ENCODE measurements at regions not wholly inside any gene's neighbourhood (a gene's known extent, or its start where the extent isn't known, plus 50 kb on each side); places are given as distances from the start of the nearest gene placed in this dataset.

DNA sequence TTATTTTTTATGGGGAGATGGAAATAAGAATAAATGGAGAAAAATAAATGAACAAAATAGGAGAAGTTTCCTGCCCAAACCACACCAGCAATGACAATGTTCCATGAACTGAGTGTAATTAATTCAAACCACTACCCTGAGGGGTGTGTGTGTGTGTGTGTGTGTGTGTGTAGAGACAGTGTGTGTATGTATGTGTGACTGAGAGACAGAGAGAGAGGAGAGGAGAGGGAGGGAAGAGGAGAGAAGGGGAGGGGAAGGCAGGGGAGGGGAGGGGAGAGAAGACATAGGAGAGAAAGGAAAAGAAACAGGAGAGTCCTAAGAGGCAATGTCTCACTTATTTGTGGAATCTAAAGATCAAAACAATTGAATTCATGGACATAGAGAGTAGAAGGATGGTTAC is 65.0 kb upstream of the POU2AF1 start:
- H3K4me3 ChIP-seq (ENCODE audit: low read depth, low read length): no peak overlapping the region
- TF ChIP-seq, protein P1, sequence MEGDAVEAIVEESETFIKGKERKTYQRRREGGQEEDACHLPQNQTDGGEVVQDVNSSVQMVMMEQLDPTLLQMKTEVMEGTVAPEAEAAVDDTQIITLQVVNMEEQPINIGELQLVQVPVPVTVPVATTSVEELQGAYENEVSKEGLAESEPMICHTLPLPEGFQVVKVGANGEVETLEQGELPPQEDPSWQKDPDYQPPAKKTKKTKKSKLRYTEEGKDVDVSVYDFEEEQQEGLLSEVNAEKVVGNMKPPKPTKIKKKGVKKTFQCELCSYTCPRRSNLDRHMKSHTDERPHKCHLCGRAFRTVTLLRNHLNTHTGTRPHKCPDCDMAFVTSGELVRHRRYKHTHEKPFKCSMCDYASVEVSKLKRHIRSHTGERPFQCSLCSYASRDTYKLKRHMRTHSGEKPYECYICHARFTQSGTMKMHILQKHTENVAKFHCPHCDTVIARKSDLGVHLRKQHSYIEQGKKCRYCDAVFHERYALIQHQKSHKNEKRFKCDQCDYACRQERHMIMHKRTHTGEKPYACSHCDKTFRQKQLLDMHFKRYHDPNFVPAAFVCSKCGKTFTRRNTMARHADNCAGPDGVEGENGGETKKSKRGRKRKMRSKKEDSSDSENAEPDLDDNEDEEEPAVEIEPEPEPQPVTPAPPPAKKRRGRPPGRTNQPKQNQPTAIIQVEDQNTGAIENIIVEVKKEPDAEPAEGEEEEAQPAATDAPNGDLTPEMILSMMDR (IDR thresholded peaks at IDR 0.05; ENCODE audit: borderline replicate concordance, insufficient read depth, low read depth, low read length): no peak

DNA sequence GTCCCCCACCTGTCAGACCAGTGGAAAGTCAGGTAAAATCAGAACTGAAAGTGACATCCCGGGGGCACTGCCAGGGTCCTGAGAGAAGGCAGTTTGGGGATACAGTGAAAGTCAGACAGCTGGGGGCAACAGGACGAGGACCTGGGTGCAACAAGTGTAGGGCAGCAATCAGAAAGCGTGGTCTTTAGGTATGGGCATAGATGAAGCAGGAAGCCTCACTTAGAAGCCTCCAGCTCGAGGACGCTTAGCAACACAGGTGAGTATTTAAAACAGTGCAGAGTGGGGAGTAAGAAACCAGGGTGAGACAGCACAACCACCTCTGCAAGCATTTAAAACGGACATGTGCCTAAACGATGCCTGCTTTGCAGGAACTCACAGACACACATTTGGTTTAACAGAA is 64.6 kb upstream of the POU2AF1 start:
- H3K4me3 ChIP-seq (ENCODE audit: low read depth, low read length): no peak overlapping the region
- TF ChIP-seq, protein P1 (IDR thresholded peaks at IDR 0.05; ENCODE audit: borderline replicate concordance, insufficient read depth, low read depth, low read length): no peak

DNA sequence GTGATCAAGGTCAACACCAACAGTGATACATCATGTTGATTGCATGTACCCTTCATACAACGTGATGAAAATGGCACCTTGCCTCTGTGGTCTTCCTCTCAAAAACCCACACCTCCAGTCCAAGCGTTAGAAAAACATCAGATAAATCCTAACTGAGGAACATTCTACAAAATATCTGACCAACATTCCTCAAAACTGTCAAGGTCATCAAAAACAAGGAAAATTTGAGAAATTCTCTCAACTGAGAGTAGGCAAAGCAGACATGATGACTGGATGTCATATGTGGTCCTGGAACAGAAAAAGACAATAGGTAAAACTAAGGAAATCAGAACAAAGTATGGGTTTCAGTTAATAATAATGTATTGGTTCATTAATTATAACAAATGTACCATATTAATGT is 64.0 kb upstream of the POU2AF1 start:
- TF ChIP-seq, protein P1 (IDR thresholded peaks at IDR 0.05; ENCODE audit: borderline replicate concordance, insufficient read depth, low read depth, low read length): no peak
- H3K4me3 ChIP-seq (ENCODE audit: low read depth, low read length): no peak overlapping the region

DNA sequence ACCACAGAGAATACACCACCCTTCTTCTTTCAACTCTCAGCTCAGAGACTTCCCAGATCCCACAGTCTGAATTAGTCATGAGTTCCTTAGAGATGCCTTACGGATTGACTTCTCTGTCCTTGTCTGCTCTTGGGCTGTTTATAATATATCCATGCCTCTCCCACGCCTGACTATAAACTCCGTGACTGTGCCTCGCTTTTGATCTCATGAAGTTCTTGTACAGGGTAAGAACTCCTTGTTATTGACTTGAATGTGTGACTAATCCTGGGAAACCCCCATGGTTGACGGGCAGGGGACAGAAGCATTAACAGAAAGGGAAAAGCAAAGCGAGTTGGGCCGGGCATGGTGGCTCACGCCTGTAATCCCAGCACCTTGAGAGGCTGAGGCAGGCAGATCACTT is 62.4 kb upstream of the POU2AF1 start:
- H3K4me3 ChIP-seq (ENCODE audit: low read depth, low read length): no peak overlapping the region
- TF ChIP-seq, protein P1 (IDR thresholded peaks at IDR 0.05; ENCODE audit: borderline replicate concordance, insufficient read depth, low read depth, low read length): no peak

DNA sequence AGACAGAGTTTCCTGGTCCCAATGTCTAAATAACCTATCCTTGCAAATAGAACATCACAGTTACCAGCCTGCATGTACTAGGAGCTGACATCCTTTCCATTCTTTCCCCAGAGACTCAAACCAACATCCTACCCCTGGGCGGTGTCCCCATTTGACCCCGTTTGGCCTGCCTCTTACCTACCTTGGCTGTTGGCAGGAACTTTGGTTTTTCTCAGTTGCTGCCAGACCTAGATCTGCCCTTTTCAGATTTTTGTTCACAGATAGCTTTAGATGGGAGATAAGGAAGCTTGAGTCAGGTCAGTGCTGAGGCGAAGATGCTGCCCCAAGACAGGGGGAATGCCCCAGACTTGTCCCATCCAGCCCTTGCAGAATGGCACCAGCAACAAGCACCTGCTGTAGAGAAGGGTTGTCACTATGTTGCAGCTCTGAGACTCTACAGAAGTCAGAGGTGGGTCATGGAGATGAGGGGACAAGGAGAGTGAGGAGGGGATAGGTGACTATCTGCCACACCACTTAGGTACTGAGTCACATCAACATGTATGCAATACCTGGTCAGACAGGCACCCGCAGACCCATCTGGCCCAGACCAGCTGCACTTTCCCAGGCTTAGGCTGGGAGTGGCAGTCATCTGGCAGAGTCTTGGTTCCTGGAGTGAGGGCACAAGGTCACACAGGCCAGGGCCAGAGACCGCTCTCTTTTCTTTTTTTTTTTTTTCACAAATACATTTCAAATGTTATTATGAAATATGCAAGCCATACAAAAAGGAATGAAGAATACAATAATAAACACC is 61.5 kb upstream of the POU2AF1 start:
- H3K4me3 ChIP-seq (ENCODE audit: low read depth, low read length): no peak overlapping the region

DNA sequence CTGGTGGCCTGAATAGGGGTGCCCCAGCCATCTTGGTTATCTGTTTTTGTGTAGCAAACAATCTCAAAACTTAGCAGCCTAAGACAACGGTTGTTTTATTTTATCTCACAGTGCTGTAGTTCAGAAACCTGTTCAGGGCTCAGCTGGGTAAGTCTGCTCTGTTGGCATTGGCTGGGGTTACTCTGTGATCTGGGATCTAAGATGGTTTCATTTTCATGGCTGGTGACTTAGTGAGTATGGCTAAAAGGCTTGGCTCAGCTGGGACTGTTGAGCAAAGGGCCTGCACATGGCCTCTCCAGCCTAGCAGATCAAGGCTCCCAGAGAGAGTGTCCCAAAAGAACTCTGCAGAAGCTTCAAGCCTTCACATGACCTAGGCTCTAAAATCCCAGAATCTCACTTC is 60.8 kb upstream of the POU2AF1 start:
- no peak overlapping the region for H3K4me3 ChIP-seq (ENCODE audit: low read depth, low read length)
- TF ChIP-seq, protein P1 (IDR thresholded peaks at IDR 0.05; ENCODE audit: borderline replicate concordance, insufficient read depth, low read depth, low read length): no peak

More for the DNA sequence above, 61.5 kb upstream of the POU2AF1 start:
- TF ChIP-seq, protein P1 (IDR thresholded peaks at IDR 0.05; ENCODE audit: borderline replicate concordance, insufficient read depth, low read depth, low read length): no peak

DNA sequence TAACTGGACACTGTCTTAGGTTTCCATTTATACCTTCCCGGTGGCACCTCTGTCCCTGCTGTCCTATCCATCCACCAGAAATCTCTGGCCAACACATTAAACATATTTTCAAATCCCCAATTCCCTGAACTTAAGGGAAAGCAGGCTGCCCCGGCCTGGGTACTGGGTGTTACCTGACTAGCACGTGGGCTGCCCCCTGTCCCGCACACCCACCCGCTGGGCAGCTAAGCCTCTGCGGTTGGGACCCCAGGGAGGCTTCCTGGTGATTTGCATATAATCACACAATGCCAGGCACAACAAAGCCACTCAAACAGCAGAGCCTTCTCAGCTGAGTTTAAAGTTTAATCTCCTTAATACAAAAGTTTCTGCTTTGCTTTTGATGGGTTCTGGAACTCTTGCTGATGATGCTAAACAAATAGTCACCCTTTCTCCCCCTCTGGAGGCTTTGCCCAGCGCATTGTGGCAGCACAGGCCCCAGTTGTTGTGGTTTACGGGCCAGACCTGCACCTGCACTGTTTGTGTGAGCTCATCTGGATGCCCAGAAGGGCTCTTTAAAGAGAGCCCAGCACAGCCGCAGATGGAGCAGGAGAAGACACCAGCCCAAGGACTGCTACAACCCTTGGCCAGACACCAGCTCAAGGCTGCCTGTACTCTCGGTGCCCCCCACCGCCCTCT is 59.9 kb upstream of the POU2AF1 start:
- TF ChIP-seq, protein P1 (IDR thresholded peaks at IDR 0.05; ENCODE audit: borderline replicate concordance, insufficient read depth, low read depth, low read length): no peak
- H3K4me3 ChIP-seq (ENCODE audit: low read depth, low read length): no peak overlapping the region
